ENCODE measurements at regions not wholly inside any gene's neighbourhood (a gene's known extent, or its start where the extent isn't known, plus 50 kb on each side); places are given as distances from the start of the nearest gene placed in this dataset.

DNA sequence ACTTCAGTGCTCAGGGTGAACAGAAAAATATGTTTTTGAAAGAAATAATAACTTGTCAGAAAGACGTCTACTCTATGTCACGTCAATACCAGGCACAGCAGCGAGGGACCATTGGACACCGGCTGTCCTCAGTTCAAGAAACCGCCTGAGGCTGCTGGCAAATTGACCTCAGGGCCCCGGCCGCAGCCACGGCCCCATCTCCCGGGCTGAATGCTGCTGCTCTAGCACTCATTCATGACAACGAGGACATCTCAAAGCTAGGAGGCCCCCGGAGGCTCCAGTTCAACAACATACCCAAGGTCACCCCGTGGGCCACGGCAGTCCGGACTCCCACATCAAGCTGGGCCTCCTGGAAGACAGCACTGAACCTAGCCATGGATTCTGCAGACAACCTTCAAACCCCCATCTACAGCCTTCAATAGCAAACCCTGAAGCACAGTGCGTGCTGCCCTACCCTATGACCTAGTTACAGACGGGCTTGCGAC is 204.0 kb upstream of the NSMCE3 start:
- TF ChIP-seq, protein P1, sequence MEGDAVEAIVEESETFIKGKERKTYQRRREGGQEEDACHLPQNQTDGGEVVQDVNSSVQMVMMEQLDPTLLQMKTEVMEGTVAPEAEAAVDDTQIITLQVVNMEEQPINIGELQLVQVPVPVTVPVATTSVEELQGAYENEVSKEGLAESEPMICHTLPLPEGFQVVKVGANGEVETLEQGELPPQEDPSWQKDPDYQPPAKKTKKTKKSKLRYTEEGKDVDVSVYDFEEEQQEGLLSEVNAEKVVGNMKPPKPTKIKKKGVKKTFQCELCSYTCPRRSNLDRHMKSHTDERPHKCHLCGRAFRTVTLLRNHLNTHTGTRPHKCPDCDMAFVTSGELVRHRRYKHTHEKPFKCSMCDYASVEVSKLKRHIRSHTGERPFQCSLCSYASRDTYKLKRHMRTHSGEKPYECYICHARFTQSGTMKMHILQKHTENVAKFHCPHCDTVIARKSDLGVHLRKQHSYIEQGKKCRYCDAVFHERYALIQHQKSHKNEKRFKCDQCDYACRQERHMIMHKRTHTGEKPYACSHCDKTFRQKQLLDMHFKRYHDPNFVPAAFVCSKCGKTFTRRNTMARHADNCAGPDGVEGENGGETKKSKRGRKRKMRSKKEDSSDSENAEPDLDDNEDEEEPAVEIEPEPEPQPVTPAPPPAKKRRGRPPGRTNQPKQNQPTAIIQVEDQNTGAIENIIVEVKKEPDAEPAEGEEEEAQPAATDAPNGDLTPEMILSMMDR (optimal IDR thresholded peaks at IDR 0.05 in 1 of 3, IDR thresholded peaks at IDR 0.05 in 1 of 3, conservative IDR thresholded peaks at IDR 0.05 in 1 of 3; ENCODE audit: extremely low read depth in 1 of 3, insufficient read depth in 2 of 3, low read length in 3 of 3) = no peak
- TF ChIP-seq EZH2 (IDR thresholded peaks at IDR 0.05; ENCODE audit: low read length) = no peak
